GM12875 (cell line): ENCODE measurements at regions not wholly inside any gene's neighbourhood (a gene's known extent, or its start where the extent isn't known, plus 50 kb on each side); places are given as distances from the start of the nearest gene placed in this dataset.
A peak's percentile ranks its signal among the peaks of the same experiment; 100 is the strongest.

Experiments used
- H3K4me3 ChIP-seq: one replicate; pipeline ENCODE4 v1.5.1; 2011; ENCODE audit warnings: low read depth, low read length, control low read depth
- CTCF ChIP-seq: IDR thresholded peaks from 2 replicates; pipeline ENCODE4 v1.5.1; 2011; ENCODE audit warnings: low read depth, mild to moderate bottlenecking, control low read depth, inconsistent platforms, low read length, moderate library complexity, borderline replicate concordance; ENCODE audit not compliant: insufficient read depth

GRCh38 chr5:90285581-90285980 is 124.0 kb downstream of the CETN3 start:
- TF ChIP-seq CTCF, result no peak
- H3K4me3 ChIP-seq, result no peak overlapping the region

- H3K4me3 ChIP-seq, result no peak overlapping the region
- TF ChIP-seq CTCF, result no peak
Measured at GRCh38 chr5:90284375-90284774, 125.2 kb downstream of the CETN3 start.

GRCh38 chr5:90279091-90279490 is 130.5 kb downstream of the CETN3 start:
- no peak overlapping the region for H3K4me3 ChIP-seq

GRCh38 chr5:90274216-90274615 is 135.3 kb downstream of the CETN3 start:
- H3K4me3 ChIP-seq, result no peak overlapping the region

More at GRCh38 chr5:90279091-90279490, 130.5 kb downstream of the CETN3 start:
- no peak for TF ChIP-seq CTCF

GRCh38 chr5:90267646-90268045 is 141.9 kb downstream of the CETN3 start:
- H3K4me3 ChIP-seq, result no peak overlapping the region
- no peak for TF ChIP-seq CTCF

More at GRCh38 chr5:90274216-90274615, 135.3 kb downstream of the CETN3 start:
- TF ChIP-seq CTCF, result no peak

- no peak for TF ChIP-seq CTCF
- H3K4me3 ChIP-seq, result no peak overlapping the region
Measured at GRCh38 chr5:90265545-90265857, 144.1 kb downstream of the CETN3 start.

GRCh38 chr5:90264689-90265544 is 144.6 kb downstream of the CETN3 start:
- H3K4me3 ChIP-seq, result no peak overlapping the region
- peak; percentile 76 for TF ChIP-seq CTCF
